HG02981 (cell line): ENCODE measurements at regions not wholly inside any gene's neighbourhood (a gene's known extent, or its start where the extent isn't known, plus 50 kb on each side); places are given as distances from the start of the nearest gene placed in this dataset.
"Not testable (repeated sequence)": the region's sequence is repeated elsewhere in the genome, so short reads cannot be mapped to it uniquely, and the experiment has no call there.

ENCODE experiments used
- ATAC-seq: cut with Tn5 transposase; IDR thresholded peaks from one replicate; pipeline ENCODE4 v1.9.1; 2021; ENCODE audit warnings: mild to moderate bottlenecking, moderate library complexity; ENCODE audit not compliant: unreplicated experiment

DNA sequence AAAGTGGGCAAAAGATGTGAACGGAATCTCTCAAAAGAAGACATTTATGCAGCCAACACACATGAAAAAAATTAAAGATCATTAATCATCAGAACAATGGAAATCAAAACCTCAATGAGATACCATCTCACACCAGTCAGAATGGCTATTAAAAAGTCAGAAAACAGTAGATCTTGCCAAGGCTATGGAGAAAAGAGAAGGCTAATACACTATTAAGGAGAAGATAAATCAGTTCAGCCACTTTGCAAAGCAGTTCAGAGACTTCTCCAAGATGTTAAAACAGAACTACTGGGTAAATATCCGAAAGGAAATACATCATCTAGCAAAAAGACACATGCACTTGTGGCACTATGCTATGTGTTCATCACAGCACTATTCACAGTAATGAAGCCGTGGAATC lies 388.2 kb upstream of the LUZP2 start:
- ATAC-seq: no peak

DNA sequence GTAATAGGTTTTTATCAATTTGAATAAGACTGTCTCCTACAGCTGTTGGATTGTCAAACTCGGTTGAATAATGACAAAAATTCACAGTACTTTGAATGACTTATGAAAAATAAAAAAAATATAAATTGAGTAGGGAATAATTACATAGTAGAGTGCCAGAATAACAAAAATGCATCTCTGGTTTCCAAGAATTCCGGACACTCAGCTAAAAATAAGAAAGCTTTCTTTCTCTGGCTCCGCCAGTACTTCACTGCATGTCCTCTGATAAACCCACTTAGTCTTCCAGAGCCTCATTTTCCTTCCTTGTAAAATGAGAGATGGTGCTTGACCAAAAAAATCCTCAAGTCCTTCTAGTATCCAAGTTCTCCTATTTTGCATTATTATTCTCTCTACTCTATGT lies 374.6 kb upstream of the LUZP2 start:
- no peak for ATAC-seq

DNA sequence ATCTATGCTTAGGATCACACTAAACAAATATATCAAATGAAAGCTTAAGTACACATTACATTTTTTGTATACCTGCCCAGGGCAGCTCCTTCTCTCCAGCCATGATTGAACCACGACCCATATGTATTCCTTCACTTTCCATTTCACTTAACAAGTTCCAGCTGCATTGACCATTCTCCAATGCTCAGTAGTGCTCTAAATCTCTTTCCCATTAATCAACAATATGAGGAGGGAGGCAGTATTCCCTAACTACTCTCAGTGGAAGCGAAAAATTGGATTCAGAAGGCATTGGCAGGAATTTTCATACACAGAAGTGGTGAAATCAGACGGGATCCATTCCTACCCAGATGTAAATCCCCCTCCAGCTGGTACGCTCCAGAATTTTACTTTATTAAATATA lies 372.0 kb upstream of the LUZP2 start:
- no peak for ATAC-seq

DNA sequence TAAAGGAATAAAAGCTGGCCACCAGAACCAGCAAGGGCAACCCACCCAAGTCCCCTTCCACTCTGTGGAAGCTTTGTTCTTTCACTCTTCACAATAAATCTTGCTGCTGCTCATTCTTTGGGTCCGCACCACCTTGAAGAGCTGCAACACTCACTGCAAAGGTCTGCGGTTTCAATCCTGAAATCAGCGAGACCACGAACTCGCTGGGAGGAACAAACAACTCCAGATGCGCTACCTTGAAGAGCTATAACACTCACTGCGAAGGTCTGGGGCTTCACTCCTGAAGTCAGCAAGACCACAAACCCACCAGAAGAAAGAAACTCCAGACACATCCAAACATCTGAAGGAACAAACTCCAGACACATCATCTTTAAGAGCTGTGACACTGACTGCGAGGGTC lies 365.2 kb upstream of the LUZP2 start:
- no peak for ATAC-seq

DNA sequence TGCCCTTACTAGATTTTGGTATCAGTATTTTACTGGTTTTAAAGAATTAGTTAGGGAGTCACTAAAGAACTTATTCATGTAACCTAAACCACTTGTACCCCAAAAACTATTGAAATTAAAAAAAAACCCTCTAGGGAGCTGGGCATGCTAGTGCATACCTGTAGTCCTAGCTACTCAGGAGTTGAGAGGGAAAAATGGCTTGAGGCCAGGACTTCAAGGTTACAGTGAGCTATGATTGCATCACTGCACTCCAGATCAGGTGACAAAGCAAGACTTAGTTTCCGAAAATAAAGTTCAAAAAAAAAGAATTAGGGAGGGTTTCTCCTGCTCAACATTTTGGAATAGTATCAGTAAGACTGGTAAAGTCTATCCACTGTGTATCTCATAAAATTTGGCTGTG lies 364.4 kb upstream of the LUZP2 start:
- ATAC-seq: no peak

DNA sequence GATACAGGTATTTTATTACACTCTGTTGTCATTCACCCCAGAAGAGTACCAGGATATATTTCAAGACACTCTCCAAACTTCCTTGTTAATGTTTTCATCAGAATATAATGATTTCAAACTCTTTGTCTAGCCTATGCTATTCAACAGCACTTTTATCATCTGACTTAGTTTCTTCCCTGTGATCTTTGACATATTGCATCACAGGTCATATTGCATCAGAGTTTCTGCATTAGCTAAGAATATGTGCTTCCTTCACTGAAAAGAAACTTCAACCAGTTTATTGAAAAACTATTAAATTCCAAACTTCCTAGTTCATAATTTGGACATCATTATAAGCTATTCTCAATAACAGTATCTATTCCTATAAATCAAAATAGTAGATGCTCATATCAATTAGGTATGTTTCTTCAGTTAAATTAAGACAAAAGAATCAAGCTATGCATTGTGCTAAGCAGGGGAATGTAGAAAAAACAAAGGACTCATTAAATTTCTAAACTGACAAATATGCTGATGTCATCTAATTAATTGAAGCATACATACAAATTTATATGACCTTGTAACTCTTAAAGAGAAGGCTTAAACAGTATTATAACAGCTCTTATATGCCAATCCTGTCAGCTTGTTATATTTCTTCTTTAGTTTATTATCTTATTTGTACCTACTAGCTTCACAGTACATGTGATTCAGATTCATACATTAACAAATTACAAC lies 361.8 kb upstream of the LUZP2 start:
- no peak for ATAC-seq

DNA sequence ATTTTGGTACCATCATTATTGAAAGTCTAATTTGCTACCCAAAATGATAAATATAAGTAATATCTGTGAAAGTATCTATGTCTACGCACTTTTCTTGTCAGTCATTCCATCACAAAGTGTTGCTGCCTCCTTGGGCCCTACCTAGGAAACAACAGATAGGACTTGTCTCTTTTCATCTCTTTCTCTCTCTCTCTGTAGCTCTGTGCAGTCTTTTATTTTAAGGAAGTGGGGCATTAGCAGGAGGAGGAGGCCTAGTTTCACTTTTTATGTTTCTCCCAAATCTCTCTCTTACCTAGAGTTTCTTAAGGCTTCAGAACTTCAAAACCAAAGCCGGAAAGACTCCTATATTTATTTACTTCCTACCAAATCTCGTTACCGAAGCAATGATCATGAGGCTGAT lies 354.8 kb upstream of the LUZP2 start:
- ATAC-seq: no peak

DNA sequence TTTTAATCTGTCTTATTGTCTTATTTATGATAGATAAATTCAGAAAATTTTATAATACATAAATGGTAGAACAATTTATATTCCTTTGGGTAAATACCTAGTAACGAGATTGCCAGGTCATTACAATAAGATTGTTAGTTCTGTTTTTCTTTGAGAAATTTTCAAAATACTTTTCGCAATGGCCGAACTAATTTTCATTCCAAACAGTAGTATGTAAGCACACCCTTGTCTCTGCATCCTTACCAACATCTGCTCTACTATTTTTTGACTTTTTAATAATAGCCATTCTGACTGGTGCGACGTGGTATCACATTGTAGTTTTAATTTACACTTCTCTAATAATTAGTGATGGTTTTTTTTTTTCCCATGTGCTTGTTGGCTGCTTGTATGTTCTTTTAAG lies 351.4 kb upstream of the LUZP2 start:
- no peak for ATAC-seq

DNA sequence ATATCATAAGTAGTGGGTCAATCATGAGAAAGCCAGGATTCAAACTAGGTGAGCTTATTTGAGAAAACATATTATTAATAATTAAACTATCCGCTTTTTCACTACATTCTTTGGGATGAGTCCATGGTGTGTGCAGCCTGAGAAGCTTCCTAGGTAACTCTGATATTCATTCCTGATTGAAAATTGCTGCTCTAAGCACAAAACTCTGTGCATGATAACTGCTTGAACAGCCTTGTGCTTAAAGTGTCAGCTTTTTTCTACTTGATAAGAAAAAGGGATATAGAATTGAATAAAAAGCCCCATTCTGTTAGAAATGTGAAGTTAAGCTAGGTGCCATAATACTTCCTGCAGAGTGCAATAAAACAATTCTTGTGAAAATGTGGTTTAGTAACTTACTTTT lies 343.5 kb upstream of the LUZP2 start:
- ATAC-seq: no peak

DNA sequence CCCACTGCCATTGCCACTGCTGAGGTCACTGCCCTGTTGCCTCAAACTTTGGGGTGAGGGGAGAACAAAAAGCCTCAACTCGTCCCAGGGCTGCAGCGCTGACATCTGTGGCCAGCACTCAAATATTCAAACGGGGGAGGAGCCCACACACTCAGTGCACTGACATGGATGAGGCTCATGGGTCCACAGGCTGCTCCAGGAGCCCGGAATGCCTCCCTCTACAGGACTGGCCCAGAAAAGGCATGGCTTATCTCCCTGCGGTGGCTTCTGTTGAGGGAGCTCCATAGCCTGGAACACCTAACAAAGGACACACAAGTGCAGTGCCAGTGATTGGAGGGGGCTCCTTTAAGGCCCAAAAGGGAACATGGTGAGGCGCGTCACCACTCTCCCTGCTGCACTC lies 341.1 kb upstream of the LUZP2 start:
- ATAC-seq: no peak

DNA sequence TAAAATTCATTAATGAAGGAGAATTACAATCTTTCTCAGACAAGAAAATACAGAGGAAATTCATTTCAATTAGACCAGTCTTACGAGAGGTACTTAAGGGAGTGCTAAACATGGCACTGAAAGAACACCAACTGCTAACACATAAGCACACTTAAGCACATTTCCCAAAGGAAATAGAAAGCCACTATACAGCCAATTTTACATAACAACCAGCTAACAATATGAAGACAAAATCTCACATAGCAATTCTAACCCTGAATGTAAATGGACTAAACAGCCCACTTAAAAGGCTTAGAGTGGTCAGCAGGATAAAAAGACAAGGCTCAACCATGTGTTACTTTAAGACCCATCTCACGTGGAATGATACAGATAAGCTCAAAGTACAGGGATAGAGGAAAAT lies 339.5 kb upstream of the LUZP2 start:
- no peak for ATAC-seq

DNA sequence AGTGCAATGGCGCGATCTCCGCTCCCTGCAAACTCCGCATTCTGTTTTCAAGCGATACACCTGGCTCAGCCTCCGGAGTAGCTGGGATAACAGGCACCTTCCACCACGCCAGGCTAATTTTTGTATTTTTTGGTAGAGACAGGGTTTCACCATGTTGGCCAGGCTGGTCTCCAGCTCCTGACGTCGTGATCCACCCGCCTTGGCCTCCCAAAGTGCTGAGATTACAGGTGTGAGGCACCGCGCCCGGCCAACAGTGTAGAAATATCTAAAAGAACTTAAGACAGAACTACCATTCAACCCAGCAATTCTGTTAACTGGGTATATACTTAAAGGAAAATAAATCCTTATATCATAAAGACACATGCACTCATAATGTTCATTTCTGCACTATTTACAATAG lies 335.3 kb upstream of the LUZP2 start:
- no peak for ATAC-seq

DNA sequence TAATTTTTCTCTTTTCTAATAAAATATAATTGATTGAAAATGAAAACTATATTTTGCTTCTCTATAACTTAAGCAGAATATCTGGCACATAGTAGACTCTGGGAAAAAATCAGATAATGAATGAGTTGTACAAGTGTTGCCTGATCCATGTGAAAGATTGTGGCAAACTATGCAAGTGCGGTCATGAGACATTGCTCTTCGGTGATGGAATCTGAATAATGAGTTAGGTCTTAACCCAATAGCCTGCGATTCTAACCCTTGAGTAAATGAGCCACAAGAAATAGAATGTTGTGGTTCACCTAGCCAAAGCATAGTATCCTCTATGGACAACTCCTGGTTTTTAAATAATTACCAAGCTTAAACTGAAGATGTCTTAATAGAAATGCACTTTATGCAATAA lies 333.7 kb upstream of the LUZP2 start:
- no peak for ATAC-seq

DNA sequence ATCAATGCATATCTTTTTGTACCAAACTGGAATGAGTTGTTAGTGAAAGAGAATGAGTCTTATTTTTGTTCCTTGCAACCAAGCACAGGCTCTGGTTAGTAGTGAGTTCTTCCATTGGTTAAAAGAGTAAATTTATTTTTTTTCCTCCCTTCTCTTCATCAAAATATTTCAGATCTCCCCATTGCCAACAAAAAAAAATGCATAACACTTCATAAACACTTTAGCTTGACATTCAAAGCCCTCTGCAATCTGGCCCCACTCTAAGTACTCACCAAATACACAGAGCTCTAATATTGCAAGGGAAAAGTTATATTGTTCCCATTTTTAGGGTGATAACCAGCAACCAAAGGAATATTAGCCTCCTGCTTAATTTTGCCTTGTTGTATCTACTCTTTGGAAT lies 333.0 kb upstream of the LUZP2 start:
- no peak for ATAC-seq

DNA sequence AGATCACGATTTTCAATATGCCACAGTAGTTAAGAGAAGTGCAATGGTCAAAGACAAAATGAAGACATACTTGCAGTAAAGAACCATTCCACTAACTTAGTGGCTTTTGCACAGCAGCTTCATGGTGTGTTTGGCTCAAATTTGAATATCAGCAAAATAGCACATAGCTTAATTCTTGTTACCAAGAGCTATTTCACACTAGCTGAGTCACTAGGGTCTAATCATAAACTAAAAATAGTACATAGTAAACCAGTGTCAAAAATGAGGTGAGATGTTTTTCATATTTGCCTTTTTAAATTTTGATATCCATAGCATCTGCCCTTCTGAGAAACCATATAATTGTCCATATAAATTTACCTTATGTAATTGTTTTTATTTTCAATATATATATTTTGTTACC lies 325.0 kb upstream of the LUZP2 start:
- no peak for ATAC-seq

DNA sequence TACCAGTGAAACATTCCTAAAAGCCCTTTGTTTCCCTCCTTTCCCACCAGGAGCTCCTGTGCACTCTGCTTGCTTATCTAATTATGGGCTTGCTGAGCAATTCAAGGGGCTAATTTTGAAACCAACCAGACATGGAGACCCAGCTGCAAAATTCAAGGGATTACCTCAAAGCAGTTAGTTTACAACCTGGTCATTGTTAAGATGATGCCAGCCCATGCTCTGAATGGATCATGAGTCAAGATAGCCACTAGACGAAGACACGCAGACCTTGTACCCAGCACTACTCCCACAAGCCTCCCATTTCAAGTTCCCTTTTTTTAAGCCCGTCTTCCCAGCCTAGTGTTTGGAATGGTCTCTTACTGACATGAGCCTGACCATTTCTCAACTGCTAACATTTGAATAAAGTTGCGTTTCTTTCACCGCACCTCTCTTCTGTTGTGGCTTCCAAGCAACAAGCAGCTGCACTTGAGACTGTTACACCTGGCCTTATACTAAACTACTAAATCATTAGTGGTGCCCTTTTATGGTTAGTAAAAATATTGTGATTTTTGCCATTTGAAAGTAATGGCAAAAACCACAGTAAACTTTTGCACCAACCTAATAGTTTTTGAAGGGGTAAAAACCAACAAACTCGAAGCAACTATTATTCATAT lies 315.3 kb upstream of the LUZP2 start:
- no peak for ATAC-seq

DNA sequence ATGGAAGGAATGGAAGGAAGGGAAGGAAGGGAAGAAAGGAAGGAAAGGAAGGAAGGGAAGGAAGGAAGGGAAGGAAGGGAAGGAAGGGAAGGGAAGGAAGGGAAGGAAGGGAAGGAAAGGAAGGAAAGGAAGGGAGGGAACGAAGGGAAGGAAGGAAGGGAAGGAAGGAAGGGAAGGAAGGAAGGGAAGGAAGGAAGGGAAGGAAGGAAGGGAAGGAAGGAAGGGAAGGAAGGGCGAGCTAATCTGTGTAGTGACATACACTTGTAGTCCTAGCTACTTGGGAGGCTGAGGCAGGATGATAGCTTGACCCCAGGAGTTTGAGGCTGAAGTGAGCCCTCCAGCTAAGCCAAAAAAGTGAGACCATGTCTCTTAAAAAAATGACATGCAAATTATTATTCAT lies 311.3 kb upstream of the LUZP2 start:
- not testable (repeated sequence) for ATAC-seq

DNA sequence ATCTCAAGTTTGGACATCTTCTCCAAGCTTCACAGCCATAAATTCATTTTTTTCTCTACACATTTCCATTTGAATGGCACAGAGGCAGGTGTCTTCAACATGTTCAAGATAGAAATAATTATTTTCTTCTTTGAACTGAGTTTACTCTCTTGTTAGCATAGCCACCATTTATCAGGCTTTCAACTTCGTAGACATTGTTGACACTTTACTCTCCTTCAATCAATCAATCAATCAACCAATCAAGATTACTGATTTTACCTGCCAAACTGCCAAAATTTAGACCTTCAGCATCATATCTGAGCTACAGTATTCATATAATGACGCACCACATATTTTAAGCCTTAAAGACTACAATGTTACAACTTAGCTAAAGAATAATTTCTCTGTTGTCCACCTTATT lies 300.1 kb upstream of the LUZP2 start:
- ATAC-seq: no peak

DNA sequence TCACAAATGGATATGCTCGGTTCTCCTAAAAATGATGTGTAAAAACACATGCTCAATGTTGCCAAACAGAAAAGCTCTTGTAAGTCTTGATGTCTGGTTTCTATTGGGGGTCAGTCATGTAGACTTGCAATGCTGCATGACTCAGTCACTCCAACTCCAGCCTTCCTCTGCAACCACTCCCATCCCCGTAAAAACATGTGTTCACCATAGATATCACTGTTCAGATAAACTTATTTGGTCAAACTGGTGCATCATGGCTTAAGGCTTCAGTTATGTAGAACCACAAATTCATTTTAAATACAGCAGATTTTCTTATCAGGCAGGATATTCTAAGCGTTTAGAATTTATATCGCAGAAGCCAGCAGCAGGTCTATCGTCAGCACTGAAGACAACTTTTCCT lies 298.4 kb upstream of the LUZP2 start:
- no peak for ATAC-seq

DNA sequence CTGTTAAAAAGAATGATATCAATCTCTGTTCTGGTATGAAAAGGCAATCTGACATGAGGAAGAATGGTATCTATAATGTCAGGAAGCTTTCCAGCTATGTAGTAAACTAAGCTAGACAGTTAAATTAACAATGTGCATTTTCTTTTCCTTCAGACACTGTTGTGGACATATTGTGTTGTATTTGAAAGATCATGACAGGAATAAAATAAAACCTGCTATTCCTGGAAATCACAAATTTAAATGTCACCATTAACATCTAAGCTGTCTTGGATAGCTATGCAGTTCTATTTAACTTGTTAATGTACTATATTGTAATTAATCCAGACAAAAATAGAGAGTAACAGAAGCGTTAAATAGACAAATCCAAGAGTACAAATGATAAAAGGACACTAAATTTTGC lies 297.4 kb upstream of the LUZP2 start:
- no peak for ATAC-seq

DNA sequence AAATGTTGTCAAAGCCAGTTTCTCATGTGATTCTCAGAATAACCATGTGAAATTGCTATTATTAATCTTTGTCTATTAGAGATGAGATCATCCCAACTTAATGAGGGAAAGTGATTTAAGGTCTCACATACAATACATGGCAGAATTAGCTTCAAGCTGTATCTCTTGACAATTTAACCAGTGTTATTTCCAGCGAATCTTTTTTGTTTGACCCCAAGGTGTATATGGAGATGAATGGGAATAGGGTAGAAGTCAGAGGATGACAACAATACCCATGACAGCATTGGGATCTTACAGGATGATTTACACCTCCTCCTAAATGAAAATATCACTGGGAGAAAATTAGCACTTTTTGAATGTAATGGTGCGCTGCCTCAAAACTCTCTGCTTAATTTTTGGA lies 290.8 kb upstream of the LUZP2 start:
- no peak for ATAC-seq

DNA sequence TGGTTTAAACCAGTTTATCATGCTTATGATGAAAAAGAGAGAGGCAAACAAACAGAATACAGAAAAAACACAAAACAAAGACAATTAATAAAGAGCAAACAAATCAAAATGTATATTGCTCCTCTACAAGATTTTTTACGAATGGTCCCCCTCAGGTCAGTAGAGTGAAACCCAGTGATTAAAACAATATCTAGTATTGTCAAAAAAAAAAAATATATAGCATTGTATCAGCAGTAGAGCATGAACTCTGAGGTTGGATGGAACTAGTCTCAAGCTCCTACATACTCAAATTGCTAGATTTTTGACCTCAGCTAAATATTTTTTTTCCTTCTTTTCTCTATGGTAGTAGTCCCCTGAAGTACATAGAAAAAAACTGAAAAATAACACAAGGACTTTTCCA lies 290.3 kb upstream of the LUZP2 start:
- no peak for ATAC-seq

DNA sequence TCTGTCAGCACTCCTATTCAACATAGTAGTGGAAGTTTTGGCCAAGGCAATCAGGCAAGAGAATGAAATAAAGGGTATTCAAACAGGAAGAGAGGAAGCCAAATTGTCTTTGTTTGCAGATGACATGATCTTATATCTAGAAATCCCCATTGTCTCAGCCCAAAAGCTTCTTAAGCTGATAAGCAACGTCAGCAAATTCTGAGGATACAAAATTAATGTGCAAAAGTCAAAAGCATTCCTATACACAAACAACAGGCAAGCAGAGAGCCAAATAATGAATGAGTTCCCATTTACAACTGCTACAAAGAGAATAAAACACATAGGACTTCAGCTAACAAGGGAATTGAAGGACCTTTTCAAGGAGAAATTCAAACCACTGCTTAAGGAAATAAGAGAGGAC lies 280.4 kb upstream of the LUZP2 start:
- no peak for ATAC-seq
